CD14-positive monocyte (primary cell): ENCODE measurements at regions not wholly inside any gene's neighbourhood (a gene's known extent, or its start where the extent isn't known, plus 50 kb on each side); places are given as distances from the start of the nearest gene placed in this dataset.
"Not testable (repeated sequence)": the region's sequence is repeated elsewhere in the genome, so short reads cannot be mapped to it uniquely, and the experiment has no call there.

Source experiments
- DNase-seq, 3 donors: peaks; one replicate each; pipeline ENCODE4 v3.0.0-alpha.2; 2011 to 2022
- H2AFZ ChIP-seq: 2 replicates; pipeline ENCODE4 v1.6.0; 2012; ENCODE audit warnings: mild to moderate bottlenecking, low read depth, low read length, inconsistent platforms; ENCODE audit not compliant: insufficient read depth, poor library complexity, severe bottlenecking
- H3K27ac ChIP-seq, 2 donors: 1 replicate in 1 of 2; 2 replicates in 1 of 2; pipeline ENCODE4 v1.5.1; 2012 to 2013; ENCODE audit warnings: low read length in 2 of 2, control low read depth in 1 of 2, inconsistent platforms in 1 of 2, low read depth in 1 of 2, mild to moderate bottlenecking in 1 of 2
- H3K27me3 ChIP-seq, 2 donors: one replicate each; pipeline versions ENCODE4 v1.6.0 to v1.6.1; 2011 to 2013; ENCODE audit warnings: low read length in 2 of 2; ENCODE audit not compliant: control insufficient read depth in 2 of 2, insufficient read depth in 2 of 2
- H3K36me3 ChIP-seq, 2 donors: replicated peaks in 1 of 2; 1 replicate in 1 of 2; 2 replicates in 1 of 2; pipeline versions ENCODE4 v1.5.1 to v1.6.1; 2012 to 2013; ENCODE audit warnings: low read length in 2 of 2, control low read depth in 1 of 2, inconsistent platforms in 1 of 2, mild to moderate bottlenecking in 1 of 2; ENCODE audit not compliant: insufficient read depth in 2 of 2, control insufficient read depth in 1 of 2
- H3K4me1 ChIP-seq, 2 donors: 1 replicate in 1 of 2; 2 replicates in 1 of 2; pipeline versions ENCODE4 v1.5.1 to v1.6.1; 2012 to 2013; ENCODE audit warnings: low read length in 2 of 2, control low read depth in 1 of 2, inconsistent platforms in 1 of 2, mild to moderate bottlenecking in 1 of 2, moderate library complexity in 1 of 2; ENCODE audit not compliant: insufficient read depth in 2 of 2, control insufficient read depth in 1 of 2
- H3K4me2 ChIP-seq: replicated peaks from 2 replicates; pipeline ENCODE3; 2012; ENCODE audit warnings: low read length, moderate library complexity, mild to moderate bottlenecking; ENCODE audit not compliant: poor library complexity, severe bottlenecking; ENCODE audit errors: extremely low read depth
- H3K4me3 ChIP-seq, 3 experiments: fragments of 200-600 bp in 1 of 3; sonication (generic) in 1 of 3; replicated peaks in 1 of 3; 1 replicate in 2 of 3; 2 replicates in 1 of 3; pipeline ENCODE4 v1.5.1; 2011 to 2013; ENCODE audit warnings: low read length in 3 of 3, mild to moderate bottlenecking in 3 of 3, control low read depth in 2 of 3, low read depth in 2 of 3, inconsistent platforms in 1 of 3, moderate library complexity in 1 of 3
- H3K79me2 ChIP-seq: 2 replicates; pipeline ENCODE4 v1.6.0; 2012; ENCODE audit warnings: mild to moderate bottlenecking, control low read depth, inconsistent platforms, low read length, moderate library complexity; ENCODE audit not compliant: insufficient read depth
- H3K9ac ChIP-seq: 2 replicates; pipeline ENCODE4 v1.6.0; 2017; ENCODE audit warnings: low read length, mild to moderate bottlenecking; ENCODE audit not compliant: insufficient read depth, poor library complexity, severe bottlenecking
- H3K9me3 ChIP-seq, 2 donors: replicated peaks in 1 of 2; 1 replicate in 1 of 2; 2 replicates in 1 of 2; pipeline versions ENCODE4 v1.5.1 to v1.6.1; 2012 to 2013; ENCODE audit warnings: low read length in 2 of 2, control low read depth in 1 of 2; ENCODE audit not compliant: control insufficient read depth in 1 of 2, insufficient read depth in 1 of 2
- H4K20me1 ChIP-seq: 2 replicates; pipeline ENCODE4 v1.6.0; 2012; ENCODE audit warnings: mild to moderate bottlenecking, low read length, control low read depth, moderate library complexity; ENCODE audit not compliant: insufficient read depth
- H3K27ac Mint-ChIP-seq, 7 donors: one replicate each; pipeline ENCODE4 v1.8.0; 2020; ENCODE audit warnings: mild to moderate bottlenecking in 7 of 7, mixed read lengths in 7 of 7, moderate library complexity in 6 of 7, inconsistent platforms in 2 of 7
- H3K27me3 Mint-ChIP-seq, 3 donors: one replicate each; pipeline ENCODE4 v1.8.0; 2021 to 2022; ENCODE audit warnings: low read depth in 3 of 3, mild to moderate bottlenecking in 3 of 3, mixed read lengths in 3 of 3, moderate library complexity in 3 of 3, inconsistent platforms in 1 of 3
- H3K36me3 Mint-ChIP-seq, 2 donors: one replicate each; pipeline ENCODE4 v1.8.0; 2020; ENCODE audit warnings: mixed read lengths in 2 of 2, inconsistent platforms in 1 of 2, mild to moderate bottlenecking in 1 of 2
- H3K4me1 Mint-ChIP-seq: one replicate; pipeline ENCODE4 v1.8.0; 2020; ENCODE audit warnings: mild to moderate bottlenecking, mixed read lengths
- H3K4me3 Mint-ChIP-seq, 2 donors: one replicate each; pipeline ENCODE4 v1.8.0; 2020; ENCODE audit warnings: mild to moderate bottlenecking in 2 of 2, mixed read lengths in 2 of 2, moderate library complexity in 1 of 2
- H3K9me3 Mint-ChIP-seq, 7 donors: one replicate each; pipeline ENCODE4 v1.8.0; 2020 to 2022; ENCODE audit warnings: mixed read lengths in 7 of 7, mild to moderate bottlenecking in 6 of 7, moderate library complexity in 6 of 7, inconsistent platforms in 2 of 7
- WGBS: methylation state at CpG from one replicate; pipeline ENCODE4 v1.1.5; 2013; ENCODE audit warnings: missing lambda C conversion rate; ENCODE audit not compliant: insufficient coverage; 5-methylcytosine and 5-hydroxymethylcytosine counted together
- intact Hi-C, 2 donors: fragments of 100-400 bp; cut with micrococcal nuclease; formaldehyde crosslinking; loops; one replicate each; pipeline versions ENCODE4 v1.15.0 to v1.15.1; 2023
- TF ChIP-seq, protein P1 (sequence below): fragments of 200-600 bp; IDR thresholded peaks from one replicate; pipeline ENCODE4 v1.8.0; 2022; ENCODE audit warnings: antibody characterized with exemption, mild to moderate bottlenecking

DNA sequence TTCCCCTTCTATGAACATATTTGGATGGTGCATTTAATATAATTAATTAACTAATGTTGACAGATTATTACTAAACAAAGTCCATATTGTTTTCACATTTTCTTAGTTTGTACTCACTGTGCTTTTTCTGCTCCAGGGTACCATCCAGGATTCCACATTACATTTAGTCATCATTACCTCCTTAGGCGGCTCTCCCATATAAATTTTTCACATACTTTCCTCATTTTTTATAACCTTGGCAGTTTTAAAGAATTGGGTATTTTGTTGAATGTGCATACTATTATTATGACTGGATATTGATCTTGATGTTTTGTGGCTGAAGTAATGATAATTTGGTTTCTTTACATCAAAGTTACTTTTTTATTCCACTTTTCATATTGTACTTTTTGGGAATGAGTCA, 755.6 kb upstream of the ANO3 start:
- no peaks in the 10 kb centered on the region for H3K36me3 Mint-ChIP-seq
- H3K4me1 ChIP-seq = no peaks in the 10 kb centered on the region
- no peak overlapping the region for H3K27ac ChIP-seq
- intact Hi-C loops = no loop called here
- H3K9me3 Mint-ChIP-seq = peaks cover 0 to 3% (median 0%) of the 10 kb centered on the region in 7 donors
- no peak overlapping the region for H3K4me2 ChIP-seq
- H2AFZ ChIP-seq = no peak overlapping the region
- no peaks in the 10 kb centered on the region for H3K27me3 ChIP-seq
- no peaks in the 10 kb centered on the region for H3K79me2 ChIP-seq
- TF ChIP-seq, protein P1, sequence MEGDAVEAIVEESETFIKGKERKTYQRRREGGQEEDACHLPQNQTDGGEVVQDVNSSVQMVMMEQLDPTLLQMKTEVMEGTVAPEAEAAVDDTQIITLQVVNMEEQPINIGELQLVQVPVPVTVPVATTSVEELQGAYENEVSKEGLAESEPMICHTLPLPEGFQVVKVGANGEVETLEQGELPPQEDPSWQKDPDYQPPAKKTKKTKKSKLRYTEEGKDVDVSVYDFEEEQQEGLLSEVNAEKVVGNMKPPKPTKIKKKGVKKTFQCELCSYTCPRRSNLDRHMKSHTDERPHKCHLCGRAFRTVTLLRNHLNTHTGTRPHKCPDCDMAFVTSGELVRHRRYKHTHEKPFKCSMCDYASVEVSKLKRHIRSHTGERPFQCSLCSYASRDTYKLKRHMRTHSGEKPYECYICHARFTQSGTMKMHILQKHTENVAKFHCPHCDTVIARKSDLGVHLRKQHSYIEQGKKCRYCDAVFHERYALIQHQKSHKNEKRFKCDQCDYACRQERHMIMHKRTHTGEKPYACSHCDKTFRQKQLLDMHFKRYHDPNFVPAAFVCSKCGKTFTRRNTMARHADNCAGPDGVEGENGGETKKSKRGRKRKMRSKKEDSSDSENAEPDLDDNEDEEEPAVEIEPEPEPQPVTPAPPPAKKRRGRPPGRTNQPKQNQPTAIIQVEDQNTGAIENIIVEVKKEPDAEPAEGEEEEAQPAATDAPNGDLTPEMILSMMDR = no peak
- H3K27ac Mint-ChIP-seq = no peak overlapping the region
- no peak overlapping the region for H3K4me3 Mint-ChIP-seq
- H3K9ac ChIP-seq = no peak overlapping the region
- no peaks in the 10 kb centered on the region for H3K27me3 Mint-ChIP-seq
- no peak overlapping the region for H3K4me3 ChIP-seq
- whole genome bisulfite sequencing = no CpG with 5 or more reads among the region's 1 CpG
- no peaks in the 10 kb centered on the region for H4K20me1 ChIP-seq
- H3K36me3 ChIP-seq = no peaks in the 10 kb centered on the region
- DNase-seq = no peak
- H3K9me3 ChIP-seq = no peaks in the 10 kb centered on the region
- no peaks in the 10 kb centered on the region for H3K4me1 Mint-ChIP-seq

DNA sequence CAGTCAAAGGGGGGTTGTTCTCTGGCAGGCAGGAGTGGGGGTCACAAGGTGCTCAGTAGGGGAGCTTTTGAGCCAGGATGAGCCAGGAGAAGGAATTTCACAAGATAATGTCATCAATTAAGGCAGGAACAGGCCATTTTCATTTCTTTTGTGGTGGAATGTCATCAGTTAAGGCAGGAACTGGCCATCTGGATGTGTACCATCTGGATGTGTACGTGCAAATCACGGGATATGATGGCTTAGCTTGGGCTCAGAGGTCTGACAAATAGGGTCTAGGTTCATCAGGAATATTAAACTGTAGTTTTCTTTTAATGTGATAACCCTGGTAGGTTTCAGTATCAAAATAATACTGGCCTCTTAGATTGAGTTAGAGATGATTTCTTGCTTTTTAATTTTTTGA, 752.4 kb upstream of the ANO3 start:
- H3K27ac ChIP-seq, H3K9ac ChIP-seq, H3K27me3 Mint-ChIP-seq, intact Hi-C loops, H3K4me3 ChIP-seq, H3K79me2 ChIP-seq, H3K27ac Mint-ChIP-seq, DNase-seq, H3K4me1 Mint-ChIP-seq, H2AFZ ChIP-seq, H3K4me2 ChIP-seq, H3K4me1 ChIP-seq, H4K20me1 ChIP-seq, H3K9me3 Mint-ChIP-seq, H3K4me3 Mint-ChIP-seq, H3K27me3 ChIP-seq, H3K36me3 ChIP-seq, H3K36me3 Mint-ChIP-seq, H3K9me3 ChIP-seq: not testable (repeated sequence)
- 63% methylated on average over 2 of the region's 2 CpGs for WGBS
